IMR-90 (cell line): ENCODE measurements at regions not wholly inside any gene's neighbourhood (a gene's known extent, or its start where the extent isn't known, plus 50 kb on each side); places are given as distances from the start of the nearest gene placed in this dataset.
A peak's percentile ranks its signal among the peaks of the same experiment; 100 is the strongest.

Experiments
- ATAC-seq: fragments of 200-7000 bp; cut with Tn5 transposase; 2 replicates; pipeline ENCODE4 v1.9.1; 2020; ENCODE audit warnings: low read depth, mild to moderate bottlenecking, moderate library complexity
- BruUV-seq: library from RNA; stranded (reverse); fragments of 400-500 nt; replicated peaks from 2 replicates; lab custom pipeline; 2021; lab: Mats Ljungman, UMichigan
- CTCF ChIA-PET: fragments of 300-600 bp; formaldehyde crosslinking; extraction: SDS; loops from one replicate; lab custom pipeline; 2021; ENCODE audit warnings: antibody characterized with exemption; lab: Yijun Ruan, JAX
- POLR2A ChIA-PET: fragments of 300-600 bp; sonication (Branson Sonifier 250); formaldehyde crosslinking; loops from one replicate; lab custom pipeline; 2022; ENCODE audit warnings: antibody characterized with exemption; ENCODE audit not compliant: unreplicated experiment; lab: Charles Lee
- DNase-seq: peaks from one replicate; pipeline ENCODE4 v3.0.0; 2013
- H2AFZ ChIP-seq: replicated peaks from 2 replicates; pipeline ENCODE3; 2013; ENCODE audit warnings: low read length, mild to moderate bottlenecking; ENCODE audit not compliant: poor library complexity
- H2AK5ac ChIP-seq: 2 replicates; pipeline ENCODE4 v1.6.1; 2013; ENCODE audit warnings: low read depth, low read length, inconsistent platforms
- H2AK9ac ChIP-seq: replicated peaks from 2 replicates; pipeline ENCODE3; 2013; ENCODE audit warnings: mild to moderate bottlenecking, low read depth, low read length, moderate library complexity; ENCODE audit not compliant: poor library complexity
- H2BK120ac ChIP-seq: 2 replicates; pipeline ENCODE4 v1.6.1; 2013; ENCODE audit warnings: low read depth, low read length, inconsistent platforms
- H2BK15ac ChIP-seq: 3 replicates; pipeline ENCODE4 v1.6.1; 2013; ENCODE audit warnings: low read depth, low read length, inconsistent platforms
- H2BK20ac ChIP-seq: 2 replicates; pipeline ENCODE4 v1.6.1; 2013; ENCODE audit warnings: low read depth, mild to moderate bottlenecking, inconsistent platforms, low read length, moderate library complexity
- H2BK5ac ChIP-seq: 2 replicates; pipeline ENCODE4 v1.6.1; 2013; ENCODE audit warnings: mild to moderate bottlenecking, low read depth, low read length, inconsistent platforms; ENCODE audit not compliant: poor library complexity, severe bottlenecking
- H3K14ac ChIP-seq: replicated peaks from 2 replicates; pipeline ENCODE4 v1.6.1; 2013; ENCODE audit warnings: low read depth, low read length, inconsistent platforms
- H3K18ac ChIP-seq: 2 replicates; pipeline ENCODE4 v1.6.1; 2013; ENCODE audit warnings: low read depth, low read length, control low read depth
- H3K23ac ChIP-seq: 2 replicates; pipeline ENCODE4 v1.6.1; 2013; ENCODE audit warnings: low read depth, low read length, inconsistent platforms
- H3K27ac ChIP-seq: 2 replicates; pipeline ENCODE4 v1.5.1; 2013; ENCODE audit warnings: mild to moderate bottlenecking, control low read depth, low read length; ENCODE audit not compliant: insufficient read depth
- H3K27me3 ChIP-seq: 2 replicates; pipeline ENCODE4 v1.6.1; 2013; ENCODE audit warnings: low read length; ENCODE audit not compliant: control insufficient read depth, insufficient read depth
- H3K36me3 ChIP-seq: 2 replicates; pipeline ENCODE4 v1.6.1; 2013; ENCODE audit warnings: low read length, mixed read lengths; ENCODE audit not compliant: control insufficient read depth, insufficient read depth
- H3K4ac ChIP-seq: 2 replicates; pipeline ENCODE4 v1.6.1; 2013; ENCODE audit warnings: low read depth, low read length, inconsistent platforms
- H3K4me1 ChIP-seq: 2 replicates; pipeline ENCODE4 v1.6.1; 2013; ENCODE audit warnings: low read length, mixed read lengths; ENCODE audit not compliant: control insufficient read depth, insufficient read depth
- H3K4me2 ChIP-seq: 2 replicates; pipeline ENCODE4 v1.6.1; 2013; ENCODE audit warnings: low read depth, mild to moderate bottlenecking, control low read depth, low read length, moderate library complexity
- H3K4me3 ChIP-seq: 2 replicates; pipeline ENCODE4 v1.5.1; 2013; ENCODE audit warnings: low read depth, mild to moderate bottlenecking, control low read depth, low read length, moderate library complexity; ENCODE audit not compliant: insufficient read depth
- H3K56ac ChIP-seq: 2 replicates; pipeline ENCODE4 v1.6.1; 2013; ENCODE audit warnings: low read length, inconsistent platforms; ENCODE audit not compliant: insufficient read depth; ENCODE audit errors: extremely low read depth
- H3K79me1 ChIP-seq, 2 experiments: 2 replicates each; pipeline ENCODE4 v1.6.1; 2013; ENCODE audit warnings: low read length in 2 of 2, inconsistent platforms in 1 of 2, low read depth in 1 of 2
- H3K9ac ChIP-seq: 2 replicates; pipeline ENCODE4 v1.6.1; 2013; ENCODE audit warnings: low read depth, low read length, control low read depth
- H3K9me1 ChIP-seq: 2 replicates; pipeline ENCODE4 v1.6.1; 2013; ENCODE audit warnings: low read length, inconsistent platforms; ENCODE audit not compliant: insufficient read depth
- H3K9me3 ChIP-seq: 2 replicates; pipeline ENCODE4 v1.6.1; 2013; ENCODE audit warnings: low read length; ENCODE audit not compliant: control insufficient read depth, insufficient read depth
- H4K20me1 ChIP-seq: 2 replicates; pipeline ENCODE4 v1.6.1; 2013; ENCODE audit warnings: low read length, inconsistent platforms; ENCODE audit not compliant: insufficient read depth
- H4K5ac ChIP-seq: 2 replicates; pipeline ENCODE4 v1.6.1; 2013; ENCODE audit warnings: mild to moderate bottlenecking, low read depth, low read length, control low read depth
- H4K8ac ChIP-seq, 2 experiments: 2 replicates each; pipeline ENCODE4 v1.6.1; 2013; ENCODE audit warnings: low read depth in 2 of 2, low read length in 2 of 2, control low read depth in 1 of 2, inconsistent platforms in 1 of 2
- H4K91ac ChIP-seq: 2 replicates; pipeline ENCODE4 v1.6.1; 2013; ENCODE audit warnings: low read depth, low read length, inconsistent platforms; ENCODE audit not compliant: insufficient read depth
- NFE2L2 ChIP-seq: fragments of 150-350 bp; IDR thresholded peaks from 2 replicates; pipeline ENCODE4 v1.6.1; 2016; ENCODE audit warnings: low read depth, mild to moderate bottlenecking, low read length
- USF2 ChIP-seq: fragments of 150-350 bp; IDR thresholded peaks from 2 replicates; pipeline ENCODE4 v1.6.1; 2017; ENCODE audit warnings: mild to moderate bottlenecking, antibody characterized with exemption, low read length, low read depth
- WGBS, 2 experiments: methylation state at CpG; one replicate each; pipeline versions ENCODE4 v1.1.5 to v1.1.7; 2013; ENCODE audit warnings: missing lambda C conversion rate in 2 of 2; ENCODE audit not compliant: insufficient read length in 1 of 2; ENCODE audit errors: extremely low coverage in 2 of 2; 5-methylcytosine and 5-hydroxymethylcytosine counted together
- dilution Hi-C: fragments of 300-500 bp; cut with HindIII; formaldehyde crosslinking; loops from one replicate; pipeline ENCODE4 v1.14.3; 2018; ENCODE audit warnings: low sequenced_read_pairs; ENCODE audit not compliant: unreplicated experiment
- in situ Hi-C: fragments of 300-500 bp; cut with MboI; formaldehyde crosslinking; loops from 3 replicates; pipeline ENCODE4 v1.14.3; 2019; ENCODE audit warnings: low sequenced_read_pairs, inconsistent platforms, mixed read lengths
- intact Hi-C: fragments of 100-400 bp; cut with micrococcal nuclease; formaldehyde crosslinking; loops from 2 replicates; pipeline ENCODE4 v1.10.0; 2022
- TF ChIP-seq, protein P1 (sequence below): conservative IDR thresholded peaks from 2 replicates; pipeline ENCODE4 v1.5.1; 2012; ENCODE audit warnings: mild to moderate bottlenecking, low read depth, low read length, improper control_type of control experiment

DNA sequence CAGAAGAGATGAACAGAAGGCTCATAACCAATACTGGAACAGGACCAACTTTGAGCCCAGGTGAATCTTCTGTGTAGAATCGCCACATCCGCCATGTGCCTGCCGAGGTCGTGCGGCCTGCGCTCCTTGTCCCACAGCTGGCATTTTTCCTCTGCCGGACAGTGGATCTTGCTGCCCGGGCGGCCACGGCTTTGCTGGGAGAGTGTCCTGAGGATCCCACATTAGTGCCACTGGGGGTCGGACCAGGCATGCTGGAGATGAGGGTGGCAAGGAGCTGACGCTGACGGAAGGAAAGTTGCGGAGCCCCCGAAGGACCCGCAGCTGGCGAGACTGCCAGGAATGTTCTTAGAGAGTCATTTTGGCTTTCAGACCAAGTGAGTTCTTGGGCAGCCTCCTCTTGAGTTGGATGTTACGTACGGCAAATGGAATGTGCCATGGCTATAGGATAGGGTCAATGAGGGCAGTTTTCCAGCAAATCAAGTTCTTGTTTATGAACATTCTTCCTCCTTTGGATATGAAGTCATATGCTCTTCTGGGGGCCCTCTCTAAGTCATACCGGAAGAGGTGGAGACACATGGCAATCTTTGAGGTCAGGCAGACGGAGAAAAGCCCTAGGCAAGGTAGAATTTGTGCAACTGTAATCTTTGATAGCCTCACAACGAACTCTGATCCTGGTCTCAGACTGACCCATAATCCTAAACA lies 57.4 kb upstream of the NUP160 start:
- ATAC-seq: peak; percentile 38; the same call in 1 of the 2 replicates
- H3K36me3 ChIP-seq: no peaks in the 10 kb centered on the region
- H4K5ac ChIP-seq: no peak overlapping the region
- H3K27me3 ChIP-seq: no peaks in the 10 kb centered on the region
- H3K18ac ChIP-seq: peak overlapping the region; percentile 70; the same call in 1 of the 2 replicates
- peak overlapping the region; percentile 83 for H3K4ac ChIP-seq
- no peaks in the 10 kb centered on the region for H3K9me1 ChIP-seq
- ChIA-PET CTCF (no interaction called here), POLR2A (no interaction called here)
- peaks cover 5% of the 10 kb centered on the region; the same call in 1 of the 2 replicates for H3K4me1 ChIP-seq
- DNase-seq: peak; percentile 80
- no peak overlapping the region for H3K56ac ChIP-seq
- no peaks in the 10 kb centered on the region for H3K9me3 ChIP-seq
- 91% methylated on average over 12 of the region's 22 CpGs; no CpG with 5 or more reads in 1 of the 2 experiments for WGBS, 2 experiments
- intact Hi-C loops: no loop called here
- H3K4me3 ChIP-seq: no peak overlapping the region
- H2BK15ac ChIP-seq: no peak overlapping the region; the same call in 2 of the 3 replicates
- no TSS peak for BruUV-seq
- H3K23ac ChIP-seq: no peak overlapping the region
- H2BK20ac ChIP-seq: peak overlapping the region; percentile 58
- peak overlapping the region; percentile 70 for H2AFZ ChIP-seq
- peak overlapping the region; percentile 90 for H2AK5ac ChIP-seq
- no peaks in the 10 kb centered on the region for H3K79me1 ChIP-seq
- no peaks in the 10 kb centered on the region for H4K20me1 ChIP-seq
- H4K91ac ChIP-seq: peak overlapping the region; percentile 50; the same call in 1 of the 2 replicates
- TF ChIP-seq NFE2L2 (no peak), USF2 (no peak)
- TF ChIP-seq, protein P1, sequence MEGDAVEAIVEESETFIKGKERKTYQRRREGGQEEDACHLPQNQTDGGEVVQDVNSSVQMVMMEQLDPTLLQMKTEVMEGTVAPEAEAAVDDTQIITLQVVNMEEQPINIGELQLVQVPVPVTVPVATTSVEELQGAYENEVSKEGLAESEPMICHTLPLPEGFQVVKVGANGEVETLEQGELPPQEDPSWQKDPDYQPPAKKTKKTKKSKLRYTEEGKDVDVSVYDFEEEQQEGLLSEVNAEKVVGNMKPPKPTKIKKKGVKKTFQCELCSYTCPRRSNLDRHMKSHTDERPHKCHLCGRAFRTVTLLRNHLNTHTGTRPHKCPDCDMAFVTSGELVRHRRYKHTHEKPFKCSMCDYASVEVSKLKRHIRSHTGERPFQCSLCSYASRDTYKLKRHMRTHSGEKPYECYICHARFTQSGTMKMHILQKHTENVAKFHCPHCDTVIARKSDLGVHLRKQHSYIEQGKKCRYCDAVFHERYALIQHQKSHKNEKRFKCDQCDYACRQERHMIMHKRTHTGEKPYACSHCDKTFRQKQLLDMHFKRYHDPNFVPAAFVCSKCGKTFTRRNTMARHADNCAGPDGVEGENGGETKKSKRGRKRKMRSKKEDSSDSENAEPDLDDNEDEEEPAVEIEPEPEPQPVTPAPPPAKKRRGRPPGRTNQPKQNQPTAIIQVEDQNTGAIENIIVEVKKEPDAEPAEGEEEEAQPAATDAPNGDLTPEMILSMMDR: no peak
- no peak overlapping the region for H2AK9ac ChIP-seq
- H2BK5ac ChIP-seq: peak overlapping the region; percentile 87
- in situ Hi-C loops: no loop called here
- H2BK120ac ChIP-seq: peak overlapping the region; percentile 60
- no peak overlapping the region for H3K27ac ChIP-seq
- H3K9ac ChIP-seq: no peak overlapping the region
- H3K4me2 ChIP-seq: no peak overlapping the region
- no peak overlapping the region; the same call in none of the 2 replicates for H3K14ac ChIP-seq
- H4K8ac ChIP-seq: peak overlapping the region in 1 of 2 experiments; percentile 82; a peak in 2 of 4 replicates
- dilution Hi-C loops: no loop called here
